Mucosa of descending colon (tissue), 3 donors: ENCODE measurements at regions not wholly inside any gene's neighbourhood (a gene's known extent, or its start where the extent isn't known, plus 50 kb on each side); places are given as distances from the start of the nearest gene placed in this dataset.

Experiments
- ATAC-seq: fragments of 200-7000 bp; cut with Tn5 transposase; one replicate; pipeline ENCODE4 v1.9.1; 2020; ENCODE audit warnings: mild to moderate bottlenecking, moderate library complexity
- DNase-seq, 3 donors: peaks; one replicate each; pipeline ENCODE4 v3.0.0-alpha.2; 2020
- H3K36me3 ChIP-seq: fragments of 200-600 bp; one replicate; pipeline ENCODE4 v1.8.0; 2021; ENCODE audit warnings: low read depth, mild to moderate bottlenecking
- H3K4me1 ChIP-seq: fragments of 200-600 bp; one replicate; pipeline ENCODE4 v1.8.0; 2021; ENCODE audit warnings: low read depth, mild to moderate bottlenecking
- H3K4me3 ChIP-seq: fragments of 200-600 bp; one replicate; pipeline ENCODE4 v1.8.0; 2021; ENCODE audit warnings: mild to moderate bottlenecking
- H3K9me3 ChIP-seq: fragments of 200-600 bp; one replicate; pipeline ENCODE4 v1.8.0; 2021; ENCODE audit warnings: mild to moderate bottlenecking
- intact Hi-C, 2 donors: fragments of 100-400 bp; cut with DNase I in 1 of 2; cut with micrococcal nuclease in 1 of 2; formaldehyde crosslinking; loops; one replicate each; pipeline versions ENCODE4 v1.11.0 to v1.11.1; 2022; cut with DNase I, micrococcal nuclease
- TF ChIP-seq, protein P1 (sequence below): fragments of 200-600 bp; IDR thresholded peaks from one replicate; pipeline ENCODE4 v1.8.0; 2022; ENCODE audit warnings: antibody characterized with exemption, mild to moderate bottlenecking
- donor health status: DM: no; HTN: no; CAD: no; lungs with moderate emphysema.
- donor health status: DM: no; HTN: no; CAD: no.
- donor health status: DM: no; HTN: yes; CAD: no.

DNA sequence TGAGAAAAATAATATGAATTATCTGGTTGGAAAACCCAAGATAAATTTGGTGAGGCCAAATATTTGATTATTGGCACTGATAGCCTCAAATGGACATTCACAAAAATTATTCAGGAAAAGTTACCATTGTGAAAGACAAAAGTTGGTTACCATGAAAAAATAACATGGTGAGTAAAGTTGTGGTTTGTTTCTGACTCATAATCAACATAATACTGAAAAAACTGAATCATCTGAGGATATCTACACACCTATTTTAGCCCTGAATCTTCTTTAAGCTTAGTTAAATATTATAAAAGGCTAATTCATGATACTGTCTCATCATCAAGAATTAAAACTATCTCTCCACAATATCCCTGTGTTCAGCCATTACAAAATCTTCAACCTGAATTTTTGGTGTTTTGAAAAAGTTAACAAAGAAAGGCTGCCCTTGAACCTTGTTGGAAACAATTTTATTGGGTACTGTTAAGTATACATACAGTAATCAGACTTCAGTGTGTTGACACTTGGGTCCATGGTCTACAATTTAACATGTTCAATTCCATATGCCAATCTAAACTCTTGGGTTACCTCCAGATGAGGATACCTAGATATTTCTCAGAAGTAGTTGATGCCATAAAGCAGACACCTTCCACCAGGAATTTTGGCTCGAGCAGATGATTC is 607.5 kb upstream of the SLC39A10 start:
- TF ChIP-seq, protein P1, sequence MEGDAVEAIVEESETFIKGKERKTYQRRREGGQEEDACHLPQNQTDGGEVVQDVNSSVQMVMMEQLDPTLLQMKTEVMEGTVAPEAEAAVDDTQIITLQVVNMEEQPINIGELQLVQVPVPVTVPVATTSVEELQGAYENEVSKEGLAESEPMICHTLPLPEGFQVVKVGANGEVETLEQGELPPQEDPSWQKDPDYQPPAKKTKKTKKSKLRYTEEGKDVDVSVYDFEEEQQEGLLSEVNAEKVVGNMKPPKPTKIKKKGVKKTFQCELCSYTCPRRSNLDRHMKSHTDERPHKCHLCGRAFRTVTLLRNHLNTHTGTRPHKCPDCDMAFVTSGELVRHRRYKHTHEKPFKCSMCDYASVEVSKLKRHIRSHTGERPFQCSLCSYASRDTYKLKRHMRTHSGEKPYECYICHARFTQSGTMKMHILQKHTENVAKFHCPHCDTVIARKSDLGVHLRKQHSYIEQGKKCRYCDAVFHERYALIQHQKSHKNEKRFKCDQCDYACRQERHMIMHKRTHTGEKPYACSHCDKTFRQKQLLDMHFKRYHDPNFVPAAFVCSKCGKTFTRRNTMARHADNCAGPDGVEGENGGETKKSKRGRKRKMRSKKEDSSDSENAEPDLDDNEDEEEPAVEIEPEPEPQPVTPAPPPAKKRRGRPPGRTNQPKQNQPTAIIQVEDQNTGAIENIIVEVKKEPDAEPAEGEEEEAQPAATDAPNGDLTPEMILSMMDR = no peak
- DNase-seq (no peak), ATAC-seq (no peak)
- Histone ChIP-seq H3K36me3 (no peaks in the 10 kb centered on the region), H3K9me3 (no peaks in the 10 kb centered on the region), H3K4me1 (no peaks in the 10 kb centered on the region), H3K4me3 (no peak overlapping the region)
- intact Hi-C loops = no loop called here

DNA sequence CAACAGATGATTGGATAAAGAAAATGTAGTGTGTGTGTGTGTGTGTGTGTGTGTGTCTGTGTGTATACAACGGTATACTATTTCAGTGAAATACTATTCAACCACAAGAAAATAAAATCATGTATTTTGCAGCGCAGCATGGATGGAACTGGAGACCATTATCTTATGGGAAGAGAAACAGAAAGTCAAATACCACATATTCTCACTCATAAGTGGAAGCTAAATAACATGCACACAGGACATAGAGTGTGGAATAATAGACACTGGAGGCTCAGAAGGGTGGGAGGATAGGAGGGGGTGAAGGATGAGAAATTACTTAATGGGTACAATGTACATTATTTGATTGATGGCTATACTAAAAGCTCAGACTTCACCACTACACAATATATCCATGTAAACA is 609.1 kb upstream of the SLC39A10 start:
- DNase-seq = no peak
- TF ChIP-seq, protein P1 = no peak

DNA sequence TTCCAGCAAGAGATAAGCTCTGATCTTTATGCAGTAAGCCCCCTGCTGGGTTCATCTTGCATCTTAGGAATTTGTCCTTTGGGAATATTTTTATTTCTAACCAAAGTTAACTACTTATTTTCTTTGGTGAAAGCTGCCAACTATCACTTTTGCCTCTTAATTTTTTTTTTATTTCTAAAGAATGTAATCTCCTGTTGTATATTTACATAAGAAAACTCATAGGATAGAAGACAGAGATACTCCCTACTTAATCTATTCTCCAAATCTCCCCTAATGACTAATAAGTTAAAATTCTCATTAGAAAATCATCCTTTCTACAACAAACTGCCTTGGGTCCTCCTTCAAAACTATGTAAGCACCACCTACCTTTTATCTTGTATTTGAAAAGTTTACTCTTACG is 612.2 kb upstream of the SLC39A10 start:
- TF ChIP-seq, protein P1 = no peak
- ATAC-seq (no peak), DNase-seq (no peak)
- intact Hi-C loops = no loop called here
- Histone ChIP-seq H3K4me1 (no peaks in the 10 kb centered on the region), H3K9me3 (no peaks in the 10 kb centered on the region), H3K4me3 (no peak overlapping the region), H3K36me3 (no peaks in the 10 kb centered on the region)

More for the DNA sequence above, 609.1 kb upstream of the SLC39A10 start:
- H3K4me3 ChIP-seq = no peak overlapping the region
- intact Hi-C loops = no loop called here
- no peaks in the 10 kb centered on the region for H3K4me1 ChIP-seq
- no peaks in the 10 kb centered on the region for H3K36me3 ChIP-seq
- H3K9me3 ChIP-seq = no peaks in the 10 kb centered on the region
- ATAC-seq = no peak

DNA sequence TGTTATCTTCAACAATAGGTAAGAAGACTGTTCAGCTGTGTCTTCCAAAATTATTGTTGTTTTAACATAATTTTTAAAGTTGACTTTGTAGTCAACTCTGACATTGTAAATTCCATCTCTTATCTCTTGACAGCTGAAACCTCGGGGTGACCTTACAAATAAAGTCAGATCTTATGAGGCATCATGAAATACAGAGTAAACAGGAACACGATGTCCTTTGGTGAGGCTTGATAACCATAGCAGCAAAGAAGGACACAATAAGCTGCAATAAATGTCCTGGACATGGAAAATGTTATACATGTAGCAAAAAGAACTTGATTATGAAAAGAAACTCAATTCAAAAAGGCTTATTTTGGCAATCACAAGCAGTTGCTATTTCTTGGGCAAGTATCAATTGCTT is 618.9 kb upstream of the SLC39A10 start:
- H3K4me3 ChIP-seq = no peak overlapping the region
- TF ChIP-seq, protein P1 = no peak
- intact Hi-C loops = no loop called here
- no peaks in the 10 kb centered on the region for H3K36me3 ChIP-seq
- no peak for ATAC-seq
- H3K9me3 ChIP-seq = no peaks in the 10 kb centered on the region
- no peak for DNase-seq
- no peaks in the 10 kb centered on the region for H3K4me1 ChIP-seq

DNA sequence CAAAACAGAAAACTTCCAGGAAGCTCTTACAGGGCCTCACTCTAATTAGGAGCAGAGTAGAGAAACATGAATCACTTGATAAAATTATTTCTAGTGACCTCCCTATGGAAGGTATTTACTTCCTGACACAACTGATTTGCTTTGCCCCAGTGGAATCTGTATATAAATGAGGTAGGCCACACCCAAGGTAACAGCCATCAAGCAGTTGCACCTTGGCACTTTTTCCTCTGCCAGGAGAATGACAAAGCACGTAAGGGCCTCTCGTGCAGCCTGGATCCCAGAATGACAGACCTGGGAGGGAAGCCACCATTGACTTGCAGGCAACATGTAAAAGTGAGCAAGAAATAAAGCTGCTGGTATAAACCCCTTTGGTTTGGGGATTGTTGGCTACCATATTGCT is 620.0 kb upstream of the SLC39A10 start:
- H3K4me3 ChIP-seq = no peak overlapping the region
- H3K4me1 ChIP-seq = no peaks in the 10 kb centered on the region
- H3K9me3 ChIP-seq = no peaks in the 10 kb centered on the region
- TF ChIP-seq, protein P1 = no peak
- peak in 1 of 3 donors; percentile 16 for DNase-seq
- intact Hi-C loops = no loop called here
- no peaks in the 10 kb centered on the region for H3K36me3 ChIP-seq
- peak; percentile 55 for ATAC-seq

DNA sequence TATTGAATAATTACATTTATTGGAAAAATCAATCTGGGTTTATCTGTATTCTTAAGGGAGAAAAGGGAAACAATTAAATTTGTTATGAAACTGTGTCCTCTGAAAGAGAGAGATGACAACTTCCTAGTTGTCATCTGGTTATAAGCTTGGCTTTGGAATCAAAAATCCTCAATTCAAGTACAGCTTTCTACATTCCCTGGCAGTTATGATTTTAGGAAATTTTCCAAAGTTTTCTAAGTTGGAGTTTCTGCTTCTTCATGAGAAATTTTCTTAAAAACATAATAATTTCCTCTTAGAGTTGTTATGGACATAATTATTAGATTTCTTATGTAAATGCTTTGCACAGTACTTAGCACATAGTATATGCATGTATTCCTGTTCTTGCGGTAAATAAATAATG is 625.6 kb upstream of the SLC39A10 start:
- TF ChIP-seq, protein P1 = no peak
- intact Hi-C loops = no loop called here
- H3K4me3 ChIP-seq = no peak overlapping the region
- no peaks in the 10 kb centered on the region for H3K4me1 ChIP-seq
- ATAC-seq = no peak
- H3K36me3 ChIP-seq = no peaks in the 10 kb centered on the region
- no peaks in the 10 kb centered on the region for H3K9me3 ChIP-seq
- no peak for DNase-seq
